ENCODE measurements at regions not wholly inside any gene's neighbourhood (a gene's known extent, or its start where the extent isn't known, plus 50 kb on each side); places are given as distances from the start of the nearest gene placed in this dataset.

DNA sequence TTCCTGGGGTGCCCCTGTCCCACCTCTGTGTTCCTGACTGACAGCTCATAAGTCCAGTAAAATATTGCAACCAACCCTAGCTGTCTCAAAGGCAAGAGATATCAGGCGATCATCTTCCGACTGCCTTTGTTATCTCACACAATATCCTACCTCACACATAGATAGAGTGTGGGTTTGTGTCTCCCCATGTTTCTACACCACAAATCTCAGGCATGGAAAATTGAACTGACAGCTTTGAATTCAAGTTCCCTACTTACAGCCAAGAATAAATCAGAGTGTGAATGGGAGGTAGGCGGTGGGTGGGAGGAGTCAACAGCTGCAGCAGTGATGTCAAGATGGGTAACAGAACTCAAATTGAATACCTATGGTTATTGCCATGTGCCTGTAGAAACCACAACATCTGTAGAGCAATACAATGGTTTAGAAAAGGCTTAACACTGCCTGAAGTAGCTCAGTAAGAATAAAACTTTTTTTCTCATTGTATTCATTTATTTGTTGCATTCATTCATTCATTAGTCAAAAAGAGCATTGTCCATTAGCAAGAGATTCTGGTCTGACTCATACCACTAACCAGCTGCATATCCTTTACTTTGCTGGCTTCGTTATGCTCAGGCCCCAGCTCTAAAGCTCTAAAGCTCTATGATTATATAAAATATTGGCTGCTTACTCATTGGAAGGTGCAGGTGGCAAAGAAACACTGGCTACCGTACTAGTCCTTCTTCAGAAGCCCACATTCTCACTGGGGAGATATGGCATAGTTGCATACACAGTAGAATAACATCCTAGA is 108.2 kb upstream of the DMAC1 start:
- TF ChIP-seq, protein P1, sequence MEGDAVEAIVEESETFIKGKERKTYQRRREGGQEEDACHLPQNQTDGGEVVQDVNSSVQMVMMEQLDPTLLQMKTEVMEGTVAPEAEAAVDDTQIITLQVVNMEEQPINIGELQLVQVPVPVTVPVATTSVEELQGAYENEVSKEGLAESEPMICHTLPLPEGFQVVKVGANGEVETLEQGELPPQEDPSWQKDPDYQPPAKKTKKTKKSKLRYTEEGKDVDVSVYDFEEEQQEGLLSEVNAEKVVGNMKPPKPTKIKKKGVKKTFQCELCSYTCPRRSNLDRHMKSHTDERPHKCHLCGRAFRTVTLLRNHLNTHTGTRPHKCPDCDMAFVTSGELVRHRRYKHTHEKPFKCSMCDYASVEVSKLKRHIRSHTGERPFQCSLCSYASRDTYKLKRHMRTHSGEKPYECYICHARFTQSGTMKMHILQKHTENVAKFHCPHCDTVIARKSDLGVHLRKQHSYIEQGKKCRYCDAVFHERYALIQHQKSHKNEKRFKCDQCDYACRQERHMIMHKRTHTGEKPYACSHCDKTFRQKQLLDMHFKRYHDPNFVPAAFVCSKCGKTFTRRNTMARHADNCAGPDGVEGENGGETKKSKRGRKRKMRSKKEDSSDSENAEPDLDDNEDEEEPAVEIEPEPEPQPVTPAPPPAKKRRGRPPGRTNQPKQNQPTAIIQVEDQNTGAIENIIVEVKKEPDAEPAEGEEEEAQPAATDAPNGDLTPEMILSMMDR (IDR thresholded peaks at IDR 0.05): no peak
- ATAC-seq (ENCODE audit: low FRiP score) (no peak), DNase-seq (ENCODE audit: low spot score) (no peak)

DNA sequence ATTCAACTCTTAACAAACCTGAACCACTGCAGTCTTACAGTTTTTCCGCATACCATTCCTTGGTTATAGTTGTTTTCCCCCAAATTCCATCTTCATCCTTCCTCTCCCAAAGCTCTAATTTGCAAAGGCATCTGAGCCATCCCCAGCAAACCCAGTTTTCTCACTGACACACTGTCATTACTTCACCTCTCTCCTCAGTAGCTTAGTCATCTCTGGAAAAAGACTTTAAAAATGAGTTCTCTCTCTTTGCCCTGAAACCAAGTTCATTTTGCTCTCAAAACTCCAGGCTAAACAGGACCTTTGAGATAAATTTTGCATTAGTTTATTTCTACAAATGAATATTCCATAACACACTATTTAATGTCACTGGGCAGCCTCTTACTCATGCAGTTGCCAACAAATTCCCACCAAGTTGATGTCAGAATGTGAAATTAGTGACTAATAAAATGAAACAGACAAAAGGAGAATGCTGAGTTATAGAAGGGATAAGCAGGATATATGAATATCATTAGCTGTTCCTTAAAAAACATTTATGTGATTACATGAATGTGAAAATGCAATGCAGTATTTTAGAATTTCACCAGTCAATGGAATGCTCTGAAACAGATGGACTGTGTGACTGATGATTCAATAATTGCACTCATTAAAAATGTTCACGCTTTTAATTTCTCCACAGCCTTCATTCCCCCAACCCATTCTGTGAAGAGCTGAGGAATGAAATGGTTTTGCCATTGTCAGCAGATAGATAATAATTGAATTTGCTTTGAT is 107.4 kb upstream of the DMAC1 start:
- ATAC-seq (ENCODE audit: low FRiP score): no peak

DNA sequence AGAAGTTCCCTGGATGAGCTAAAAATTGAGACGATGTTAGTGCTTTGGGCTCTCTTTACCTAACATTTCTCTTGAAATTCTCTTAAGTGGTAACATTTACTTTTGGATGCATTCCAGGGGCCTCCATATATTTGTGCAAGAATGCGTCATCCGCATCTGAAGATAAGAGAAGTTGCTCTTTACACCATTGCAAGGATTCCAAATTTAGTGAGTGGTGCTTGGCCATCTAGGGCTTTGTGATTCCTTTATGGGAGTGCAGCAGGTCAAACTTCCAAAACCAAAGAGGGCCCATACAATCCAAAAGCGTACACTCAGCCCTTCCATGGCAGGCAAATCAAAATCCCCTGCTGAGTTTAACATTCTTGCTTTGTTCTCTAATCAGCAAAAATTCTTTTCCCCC is 102.0 kb upstream of the DMAC1 start:
- DNase-seq (ENCODE audit: low spot score) (no peak), ATAC-seq (ENCODE audit: low FRiP score) (peak; percentile 28)
- TF ChIP-seq, protein P1 (IDR thresholded peaks at IDR 0.05): no peak

More for the DNA sequence above, 107.4 kb upstream of the DMAC1 start:
- no peak for DNase-seq (ENCODE audit: low spot score)
- TF ChIP-seq, protein P1 (IDR thresholded peaks at IDR 0.05): no peak

DNA sequence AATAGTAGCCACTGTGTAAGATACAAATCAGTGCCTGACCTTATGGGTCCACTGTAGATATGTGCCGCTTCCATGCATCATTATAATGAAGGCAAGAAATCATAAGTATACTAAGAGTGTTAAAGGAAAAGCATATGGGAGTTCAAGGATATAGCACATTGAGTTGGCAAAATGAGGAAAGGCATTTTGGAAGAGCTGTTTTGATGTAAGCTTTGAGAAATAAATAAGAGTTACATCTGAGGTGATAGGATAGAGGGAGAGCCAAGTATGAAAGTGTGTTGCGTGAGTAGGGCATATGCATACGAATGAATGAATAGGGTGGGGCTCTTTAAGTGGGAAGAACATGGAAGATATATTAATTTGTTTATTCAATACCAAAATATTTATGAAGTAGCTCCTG is 101.0 kb upstream of the DMAC1 start:
- ATAC-seq (ENCODE audit: low FRiP score) (no peak), DNase-seq (ENCODE audit: low spot score) (no peak)
- TF ChIP-seq, protein P1 (IDR thresholded peaks at IDR 0.05): no peak

DNA sequence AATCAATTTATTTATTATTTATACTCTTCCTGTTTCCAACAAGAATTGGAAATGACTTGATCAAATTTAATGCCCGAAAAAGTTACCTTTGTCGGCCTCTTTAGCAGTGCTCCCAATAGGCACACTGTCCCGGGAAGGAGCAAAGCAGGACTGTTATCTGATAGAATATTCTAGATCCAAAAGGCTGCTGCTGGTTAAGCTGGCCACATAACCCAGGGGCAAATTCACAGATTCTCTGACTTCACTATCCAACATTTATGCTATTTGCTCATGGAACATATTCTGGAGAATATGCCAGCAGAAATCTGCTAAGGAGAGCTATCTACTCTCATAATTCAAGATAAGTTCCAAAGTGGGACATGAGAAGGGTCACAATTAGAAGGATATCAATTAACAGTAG is 100.2 kb upstream of the DMAC1 start:
- ATAC-seq (ENCODE audit: low FRiP score): no peak
- TF ChIP-seq, protein P1 (IDR thresholded peaks at IDR 0.05): no peak
- DNase-seq (ENCODE audit: low spot score): no peak

DNA sequence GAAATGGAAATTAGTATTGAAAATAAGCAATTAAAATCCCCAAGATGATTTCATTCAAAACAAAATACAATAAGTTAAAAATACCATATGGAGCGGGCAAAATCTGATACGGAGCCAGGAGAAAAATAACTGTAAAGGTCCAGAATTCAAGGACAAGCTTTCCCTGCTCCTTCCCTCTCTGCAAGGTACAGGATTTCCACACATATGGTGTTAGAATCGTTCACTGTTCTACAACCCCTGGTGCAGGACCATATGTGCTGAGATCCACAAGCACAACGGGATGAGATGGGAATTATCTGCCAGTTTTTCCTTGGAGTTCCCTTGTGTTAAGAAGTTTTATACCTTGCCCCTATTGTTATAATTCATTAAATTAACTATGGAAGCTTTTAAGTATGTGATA is 94.7 kb upstream of the DMAC1 start:
- ATAC-seq (ENCODE audit: low FRiP score): no peak
- no peak for DNase-seq (ENCODE audit: low spot score)
- TF ChIP-seq, protein P1 (IDR thresholded peaks at IDR 0.05): no peak
